Neural progenitor cell (in vitro differentiated cells): ENCODE measurements at regions not wholly inside any gene's neighbourhood (a gene's known extent, or its start where the extent isn't known, plus 50 kb on each side); places are given as distances from the start of the nearest gene placed in this dataset.

ENCODE experiments used
- EZH2 ChIP-seq: fragments of 200-600 bp; sonication (generic); IDR thresholded peaks from 2 replicates; pipeline ENCODE4 v1.6.1; 2017; ENCODE audit warnings: antibody characterized with exemption, mild to moderate bottlenecking, moderate library complexity
- TF ChIP-seq, protein P1 (sequence below): fragments of 200-600 bp; sonication (generic); IDR thresholded peaks from 2 replicates; pipeline ENCODE4 v1.5.1; 2017; ENCODE audit warnings: antibody characterized with exemption, mild to moderate bottlenecking

GRCh38 chr7:24164401-24164800, 119.6 kb upstream of the NPY start:
- TF ChIP-seq, protein P1, sequence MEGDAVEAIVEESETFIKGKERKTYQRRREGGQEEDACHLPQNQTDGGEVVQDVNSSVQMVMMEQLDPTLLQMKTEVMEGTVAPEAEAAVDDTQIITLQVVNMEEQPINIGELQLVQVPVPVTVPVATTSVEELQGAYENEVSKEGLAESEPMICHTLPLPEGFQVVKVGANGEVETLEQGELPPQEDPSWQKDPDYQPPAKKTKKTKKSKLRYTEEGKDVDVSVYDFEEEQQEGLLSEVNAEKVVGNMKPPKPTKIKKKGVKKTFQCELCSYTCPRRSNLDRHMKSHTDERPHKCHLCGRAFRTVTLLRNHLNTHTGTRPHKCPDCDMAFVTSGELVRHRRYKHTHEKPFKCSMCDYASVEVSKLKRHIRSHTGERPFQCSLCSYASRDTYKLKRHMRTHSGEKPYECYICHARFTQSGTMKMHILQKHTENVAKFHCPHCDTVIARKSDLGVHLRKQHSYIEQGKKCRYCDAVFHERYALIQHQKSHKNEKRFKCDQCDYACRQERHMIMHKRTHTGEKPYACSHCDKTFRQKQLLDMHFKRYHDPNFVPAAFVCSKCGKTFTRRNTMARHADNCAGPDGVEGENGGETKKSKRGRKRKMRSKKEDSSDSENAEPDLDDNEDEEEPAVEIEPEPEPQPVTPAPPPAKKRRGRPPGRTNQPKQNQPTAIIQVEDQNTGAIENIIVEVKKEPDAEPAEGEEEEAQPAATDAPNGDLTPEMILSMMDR = no peak
- TF ChIP-seq EZH2 = no peak
